ENCODE measurements at regions not wholly inside any gene's neighbourhood (a gene's known extent, or its start where the extent isn't known, plus 50 kb on each side); places are given as distances from the start of the nearest gene placed in this dataset.

DNA sequence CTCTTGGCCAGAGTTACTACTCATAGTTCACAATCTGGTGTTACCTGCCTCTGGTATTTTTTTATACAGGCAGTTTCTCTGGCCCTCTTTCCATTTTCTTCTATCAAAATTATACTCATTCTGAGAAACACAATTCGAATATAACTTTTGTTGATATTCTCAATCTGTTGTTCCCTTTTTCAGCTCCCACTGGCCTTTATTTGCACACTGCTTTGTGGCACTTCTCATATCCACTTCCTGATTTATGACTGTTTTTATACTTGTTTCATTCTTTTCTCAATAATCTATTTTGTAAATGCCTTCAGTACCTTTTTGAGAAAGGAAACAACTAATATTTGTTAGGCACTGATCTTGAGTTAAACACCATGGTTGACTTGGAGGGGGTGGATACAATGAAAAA lies 93.8 kb upstream of the HDAC9 start:
- Histone ChIP-seq H3K4me3 (no peak overlapping the region), H3K9me3 (no peaks in the 10 kb centered on the region), H3K36me3 (no peaks in the 10 kb centered on the region), H3K27ac (peak overlapping the region in 1 of 4 donors; percentile 21), H3K27me3 (no peaks in the 10 kb centered on the region), H3K4me1 (peaks cover 0 to 8% (median 0%) of the 10 kb centered on the region in 4 donors)
- TF ChIP-seq, protein P1, sequence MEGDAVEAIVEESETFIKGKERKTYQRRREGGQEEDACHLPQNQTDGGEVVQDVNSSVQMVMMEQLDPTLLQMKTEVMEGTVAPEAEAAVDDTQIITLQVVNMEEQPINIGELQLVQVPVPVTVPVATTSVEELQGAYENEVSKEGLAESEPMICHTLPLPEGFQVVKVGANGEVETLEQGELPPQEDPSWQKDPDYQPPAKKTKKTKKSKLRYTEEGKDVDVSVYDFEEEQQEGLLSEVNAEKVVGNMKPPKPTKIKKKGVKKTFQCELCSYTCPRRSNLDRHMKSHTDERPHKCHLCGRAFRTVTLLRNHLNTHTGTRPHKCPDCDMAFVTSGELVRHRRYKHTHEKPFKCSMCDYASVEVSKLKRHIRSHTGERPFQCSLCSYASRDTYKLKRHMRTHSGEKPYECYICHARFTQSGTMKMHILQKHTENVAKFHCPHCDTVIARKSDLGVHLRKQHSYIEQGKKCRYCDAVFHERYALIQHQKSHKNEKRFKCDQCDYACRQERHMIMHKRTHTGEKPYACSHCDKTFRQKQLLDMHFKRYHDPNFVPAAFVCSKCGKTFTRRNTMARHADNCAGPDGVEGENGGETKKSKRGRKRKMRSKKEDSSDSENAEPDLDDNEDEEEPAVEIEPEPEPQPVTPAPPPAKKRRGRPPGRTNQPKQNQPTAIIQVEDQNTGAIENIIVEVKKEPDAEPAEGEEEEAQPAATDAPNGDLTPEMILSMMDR (IDR thresholded peaks at IDR 0.05) = no peak
- TF ChIP-seq POLR2A (IDR thresholded peaks at IDR 0.05) (no peak), EP300 (IDR thresholded peaks at IDR 0.05) (no peak)
- no peak for DNase-seq (ENCODE audit: low spot score in 2 of 2)
- 76 to 91% methylated on average over 1 of the region's 1 CpG for WGBS, 2 donors

GRCh38 chr7:18402488-18403183 lies 92.9 kb upstream of the HDAC9 start:
- Histone ChIP-seq H3K27ac (peak overlapping the region in 1 of 4 donors; percentile 21), H3K36me3 (no peaks in the 10 kb centered on the region), H3K4me3 (no peak overlapping the region), H3K9me3 (no peaks in the 10 kb centered on the region), H3K27me3 (no peaks in the 10 kb centered on the region), H3K4me1 (peaks cover 0 to 8% (median 0%) of the 10 kb centered on the region in 4 donors)
- TF ChIP-seq, protein P1 (IDR thresholded peaks at IDR 0.05) = no peak
- TF ChIP-seq EP300 (IDR thresholded peaks at IDR 0.05) (no peak), POLR2A (IDR thresholded peaks at IDR 0.05) (no peak)
- no peak for DNase-seq (ENCODE audit: low spot score in 2 of 2)
- WGBS, 2 donors = 81 to 85% methylated on average over 5 of the region's 5 CpGs

DNA sequence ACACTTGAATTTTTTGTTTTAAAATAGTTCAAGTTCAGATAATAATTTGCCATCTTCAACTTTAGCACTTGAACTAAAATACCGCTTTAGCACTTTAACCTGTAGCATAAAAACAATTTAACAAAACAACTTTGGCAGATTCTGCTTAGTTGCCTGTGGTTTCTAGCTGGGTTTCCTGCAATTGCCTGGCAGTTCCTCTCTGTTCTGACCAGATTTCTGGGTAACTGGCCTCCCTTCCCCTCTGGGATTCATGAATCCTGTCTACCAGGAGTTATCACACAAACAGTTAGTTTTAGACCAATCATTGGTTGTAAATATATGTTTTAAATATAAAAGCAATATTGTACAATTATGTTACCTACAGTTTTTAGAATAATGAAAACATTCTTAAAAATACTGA lies 89.8 kb upstream of the HDAC9 start:
- Histone ChIP-seq H3K36me3 (no peaks in the 10 kb centered on the region), H3K4me1 (peaks cover 0 to 10% (median 0%) of the 10 kb centered on the region in 4 donors), H3K4me3 (no peak overlapping the region), H3K27ac (no peak overlapping the region), H3K27me3 (no peaks in the 10 kb centered on the region), H3K9me3 (no peaks in the 10 kb centered on the region)
- DNase-seq (ENCODE audit: low spot score in 2 of 2) = no peak
- TF ChIP-seq, protein P1 (IDR thresholded peaks at IDR 0.05) = no peak
- TF ChIP-seq POLR2A (IDR thresholded peaks at IDR 0.05) (no peak), EP300 (IDR thresholded peaks at IDR 0.05) (no peak)
- 80 to 85% methylated on average over 1 of the region's 1 CpG for WGBS, 2 donors

GRCh38 chr7:18407385-18407784 lies 88.2 kb upstream of the HDAC9 start:
- H3K27ac ChIP-seq = no peak overlapping the region
- no peak overlapping the region for H3K4me3 ChIP-seq
- no peaks in the 10 kb centered on the region for H3K27me3 ChIP-seq
- DNase-seq (ENCODE audit: low spot score in 2 of 2) = no peak
- TF ChIP-seq POLR2A (IDR thresholded peaks at IDR 0.05) = no peak
- TF ChIP-seq, protein P1 (IDR thresholded peaks at IDR 0.05) = no peak
- no peak for TF ChIP-seq EP300 (IDR thresholded peaks at IDR 0.05)
- no peaks in the 10 kb centered on the region for H3K9me3 ChIP-seq
- 50 to 52% methylated on average over 4 of the region's 4 CpGs for WGBS, 2 donors
- no peaks in the 10 kb centered on the region for H3K36me3 ChIP-seq
- H3K4me1 ChIP-seq = peaks cover 0 to 10% (median 0%) of the 10 kb centered on the region in 4 donors

DNA sequence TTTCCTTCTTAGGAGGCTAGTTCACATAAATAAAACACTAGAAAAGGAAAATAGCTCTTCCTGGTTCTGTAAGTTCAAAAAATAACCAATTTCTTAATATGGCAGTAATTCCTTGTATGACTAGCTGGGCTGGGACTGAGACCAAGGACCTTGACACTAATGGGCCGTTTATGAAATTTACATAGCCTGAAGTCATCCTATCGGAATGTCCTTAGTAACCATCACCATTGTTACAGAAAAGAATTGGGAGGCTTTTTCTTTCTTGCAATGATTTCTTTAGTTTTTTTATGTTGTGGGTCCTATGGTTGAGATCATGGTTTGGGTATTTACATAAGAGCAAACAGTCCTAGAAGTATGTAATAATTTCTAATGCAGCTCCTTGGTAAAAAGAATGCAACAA lies 87.1 kb upstream of the HDAC9 start:
- Histone ChIP-seq H3K27me3 (no peaks in the 10 kb centered on the region), H3K4me1 (peaks cover 0 to 10% (median 0%) of the 10 kb centered on the region in 4 donors), H3K36me3 (no peaks in the 10 kb centered on the region), H3K4me3 (no peak overlapping the region), H3K9me3 (no peaks in the 10 kb centered on the region), H3K27ac (no peak overlapping the region)
- TF ChIP-seq EP300 (IDR thresholded peaks at IDR 0.05) (no peak), POLR2A (IDR thresholded peaks at IDR 0.05) (no peak)
- TF ChIP-seq, protein P1 (IDR thresholded peaks at IDR 0.05) = no peak
- DNase-seq (ENCODE audit: low spot score in 2 of 2) = no peak
- 16 to 21% methylated on average over 2 of the region's 2 CpGs for WGBS, 2 donors

Measured in tibial nerve (tissue), 4 donors.